ENCODE measurements at regions not wholly inside any gene's neighbourhood (a gene's known extent, or its start where the extent isn't known, plus 50 kb on each side); places are given as distances from the start of the nearest gene placed in this dataset.
A peak's percentile ranks its signal among the peaks of the same experiment; 100 is the strongest.

GRCh38 chr20:58044931-58045555 lies 183.4 kb downstream of the ANKRD60 start:
- Histone ChIP-seq H3K27ac (ENCODE audit: poor library complexity, severe bottlenecking) (no peak overlapping the region), H3K9me3 (ENCODE audit: severe bottlenecking) (no peaks in the 10 kb centered on the region), H3K4me3 (ENCODE audit: severe bottlenecking) (no peak overlapping the region), H3K4me1 (ENCODE audit: insufficient read depth, poor library complexity, severe bottlenecking) (no peaks in the 10 kb centered on the region), H3K27me3 (ENCODE audit: insufficient read depth, poor library complexity, severe bottlenecking) (peaks cover 4% of the 10 kb centered on the region), H3K36me3 (ENCODE audit: low read depth) (no peaks in the 10 kb centered on the region)
- TF ChIP-seq CTCF (IDR thresholded peaks at IDR 0.05; ENCODE audit: poor library complexity, severe bottlenecking), result no peak
- DNase-seq (ENCODE audit: low spot score) (no peak), ATAC-seq (ENCODE audit: low read depth) (0 out of 3 replicates have a peak, but pooled peaks have one; percentile 17)

- DNase-seq (ENCODE audit: low spot score), result no peak
- no peak for ATAC-seq (ENCODE audit: low read depth)
- Histone ChIP-seq H3K4me1 (ENCODE audit: insufficient read depth, poor library complexity, severe bottlenecking) (no peaks in the 10 kb centered on the region), H3K9me3 (ENCODE audit: severe bottlenecking) (no peaks in the 10 kb centered on the region), H3K36me3 (ENCODE audit: low read depth) (no peaks in the 10 kb centered on the region), H3K27ac (ENCODE audit: poor library complexity, severe bottlenecking) (no peak overlapping the region), H3K27me3 (ENCODE audit: insufficient read depth, poor library complexity, severe bottlenecking) (peaks cover 4% of the 10 kb centered on the region), H3K4me3 (ENCODE audit: severe bottlenecking) (no peak overlapping the region)
- no peak for TF ChIP-seq CTCF (IDR thresholded peaks at IDR 0.05; ENCODE audit: poor library complexity, severe bottlenecking)
Measured at GRCh38 chr20:58044286-58044685, 184.2 kb downstream of the ANKRD60 start.

GRCh38 chr20:58043236-58044140 lies 185.0 kb downstream of the ANKRD60 start:
- no peak for ATAC-seq (ENCODE audit: low read depth)
- no peaks in the 10 kb centered on the region for H3K9me3 ChIP-seq (ENCODE audit: severe bottlenecking)
- no peaks in the 10 kb centered on the region for H3K4me1 ChIP-seq (ENCODE audit: insufficient read depth, poor library complexity, severe bottlenecking)

GRCh38 chr20:58042591-58042990 lies 185.9 kb downstream of the ANKRD60 start:
- Histone ChIP-seq H3K9me3 (ENCODE audit: severe bottlenecking) (no peaks in the 10 kb centered on the region), H3K27ac (ENCODE audit: poor library complexity, severe bottlenecking) (no peak overlapping the region), H3K4me1 (ENCODE audit: insufficient read depth, poor library complexity, severe bottlenecking) (no peaks in the 10 kb centered on the region), H3K27me3 (ENCODE audit: insufficient read depth, poor library complexity, severe bottlenecking) (no peaks in the 10 kb centered on the region), H3K4me3 (ENCODE audit: severe bottlenecking) (no peak overlapping the region), H3K36me3 (ENCODE audit: low read depth) (no peaks in the 10 kb centered on the region)
- TF ChIP-seq CTCF (IDR thresholded peaks at IDR 0.05; ENCODE audit: poor library complexity, severe bottlenecking), result no peak
- DNase-seq (ENCODE audit: low spot score), result no peak
- ATAC-seq (ENCODE audit: low read depth), result no peak

More at GRCh38 chr20:58043236-58044140, 185.0 kb downstream of the ANKRD60 start:
- TF ChIP-seq CTCF (IDR thresholded peaks at IDR 0.05; ENCODE audit: poor library complexity, severe bottlenecking), result no peak
- Histone ChIP-seq H3K4me3 (ENCODE audit: severe bottlenecking) (no peak overlapping the region), H3K27me3 (ENCODE audit: insufficient read depth, poor library complexity, severe bottlenecking) (no peaks in the 10 kb centered on the region), H3K36me3 (ENCODE audit: low read depth) (no peaks in the 10 kb centered on the region), H3K27ac (ENCODE audit: poor library complexity, severe bottlenecking) (no peak overlapping the region)
- DNase-seq (ENCODE audit: low spot score), result no peak

Measured in RWPE2 (cell line).